ENCODE measurements at regions not wholly inside any gene's neighbourhood (a gene's known extent, or its start where the extent isn't known, plus 50 kb on each side); places are given as distances from the start of the nearest gene placed in this dataset.
"Not testable (repeated sequence)": the region's sequence is repeated elsewhere in the genome, so short reads cannot be mapped to it uniquely, and the experiment has no call there.

- peak; percentile 3 for DNase-seq
These were observed 60.8 kb upstream of the CCDC179 start for GRCh38 chr11:22920939-22921565.

- no peak for DNase-seq
These were observed 62.4 kb upstream of the CCDC179 start for GRCh38 chr11:22922672-22923071.

- no peak for DNase-seq
These were observed 63.3 kb upstream of the CCDC179 start for GRCh38 chr11:22923561-22923960.

- DNase-seq, result no peak
These were observed 66.1 kb upstream of the CCDC179 start for GRCh38 chr11:22926341-22926740.

- no peak for DNase-seq
These were observed 67.5 kb upstream of the CCDC179 start for GRCh38 chr11:22927793-22928192.

GRCh38 chr11:22928207-22928917, 68.1 kb upstream of the CCDC179 start:
- no peak for DNase-seq

GRCh38 chr11:22930816-22931594, 70.7 kb upstream of the CCDC179 start:
- DNase-seq, result no peak

- DNase-seq, result no peak
These were observed 78.4 kb upstream of the CCDC179 start for GRCh38 chr11:22938691-22939090.

GRCh38 chr11:22941544-22941943, 81.3 kb upstream of the CCDC179 start:
- DNase-seq, result not testable (repeated sequence)

- no peak for DNase-seq
These were observed 97.5 kb upstream of the CCDC179 start for GRCh38 chr11:22957786-22958185.

- no peak for DNase-seq
These were observed 114.0 kb upstream of the CCDC179 start for GRCh38 chr11:22974251-22974650.

GRCh38 chr11:22976146-22976545, 115.9 kb upstream of the CCDC179 start:
- DNase-seq, result no peak

- no peak for DNase-seq
These were observed 122.6 kb upstream of the CCDC179 start for GRCh38 chr11:22982903-22983302.

GRCh38 chr11:22984045-22984444, 123.8 kb upstream of the CCDC179 start:
- DNase-seq, result no peak

- no peak for DNase-seq
These were observed 129.1 kb upstream of the CCDC179 start for GRCh38 chr11:22989371-22989770.

- no peak for DNase-seq
These were observed 130.9 kb upstream of the CCDC179 start for GRCh38 chr11:22991196-22991595.

GRCh38 chr11:23006730-23007129, 146.5 kb upstream of the CCDC179 start:
- DNase-seq, result no peak

- no peak for DNase-seq
These were observed 150.6 kb upstream of the CCDC179 start for GRCh38 chr11:23010790-23011335.

- no peak for DNase-seq
These were observed 152.7 kb upstream of the CCDC179 start for GRCh38 chr11:23012930-23013329.

GRCh38 chr11:23013509-23013908, 153.2 kb upstream of the CCDC179 start:
- no peak for DNase-seq

- no peak for DNase-seq
These were observed 161.1 kb upstream of the CCDC179 start for GRCh38 chr11:23021287-23021863.

- no peak for DNase-seq
These were observed 162.6 kb upstream of the CCDC179 start for GRCh38 chr11:23022854-23023253.

GRCh38 chr11:23023319-23023718, 163.0 kb upstream of the CCDC179 start:
- no peak for DNase-seq
